ENCODE measurements at regions not wholly inside any gene's neighbourhood (a gene's known extent, or its start where the extent isn't known, plus 50 kb on each side); places are given as distances from the start of the nearest gene placed in this dataset.

DNA sequence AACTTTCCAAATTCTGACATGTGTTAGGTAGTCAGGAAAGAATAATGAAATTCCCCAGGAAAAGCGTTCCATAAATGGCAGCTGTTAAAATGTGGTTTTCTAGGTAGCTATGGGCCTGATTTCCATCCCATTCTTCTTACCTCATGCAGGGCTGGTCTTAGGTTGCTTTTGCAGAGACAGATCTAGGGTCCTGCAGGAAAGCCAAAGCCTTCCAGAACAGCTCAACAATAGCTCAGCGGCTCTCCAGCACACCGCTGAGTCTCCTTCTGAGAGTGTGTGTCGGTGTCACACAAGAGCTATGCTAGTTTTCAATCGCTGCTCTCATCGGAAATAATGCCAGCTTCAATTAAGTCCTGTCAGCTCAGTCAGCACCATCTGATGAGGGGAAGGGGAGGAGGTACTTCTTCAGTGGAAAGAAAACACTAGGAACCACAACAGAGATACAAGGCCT lies 106.7 kb downstream of the TMEM30B start:
- Mint-ChIP-seq H3K4me3 (no peak overlapping the region), H3K27me3 (peaks cover 8% of the 10 kb centered on the region), H3K36me3 (ENCODE audit: low read depth) (no peaks in the 10 kb centered on the region), H3K27ac (no peak overlapping the region), H3K4me1 (peaks cover 15% of the 10 kb centered on the region)
- ATAC-seq (no peak), DNase-seq (no peak)
- peaks cover 2% of the 10 kb centered on the region for H3K9me3 ChIP-seq (ENCODE audit: control insufficient read depth, low read length, poor library complexity, severe bottlenecking)

GRCh38 chr14:61171727-61172126 lies 109.4 kb downstream of the TMEM30B start:
- H3K4me3 Mint-ChIP-seq, result no peak overlapping the region
- no peak for DNase-seq
- H3K4me1 Mint-ChIP-seq, result peaks cover 2% of the 10 kb centered on the region
- no peaks in the 10 kb centered on the region for H3K36me3 Mint-ChIP-seq (ENCODE audit: low read depth)
- peaks cover 8% of the 10 kb centered on the region for H3K27me3 Mint-ChIP-seq
- peaks cover 2% of the 10 kb centered on the region for H3K9me3 ChIP-seq (ENCODE audit: control insufficient read depth, low read length, poor library complexity, severe bottlenecking)
- H3K27ac Mint-ChIP-seq, result no peak overlapping the region
- no peak for ATAC-seq

DNA sequence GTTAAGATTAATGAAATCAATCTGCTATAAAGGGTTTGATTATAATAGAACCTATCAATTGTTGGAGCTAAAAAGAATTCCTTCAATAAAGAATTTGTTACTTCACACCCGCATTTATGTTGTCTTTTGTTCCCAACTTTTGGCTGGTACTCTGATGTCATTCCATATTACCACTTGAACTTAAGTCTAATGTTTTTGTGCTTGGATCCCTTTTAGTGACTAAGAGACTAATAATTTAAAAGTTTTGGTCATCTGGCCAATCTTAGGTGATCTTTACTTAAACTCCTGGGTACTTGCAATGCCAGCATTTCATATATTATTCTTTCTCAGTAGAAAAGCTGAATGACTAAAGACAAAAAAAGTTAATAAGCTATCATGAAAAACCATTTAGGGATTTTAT lies 113.0 kb downstream of the TMEM30B start:
- Mint-ChIP-seq H3K4me1 (no peaks in the 10 kb centered on the region), H3K27me3 (peaks cover 4% of the 10 kb centered on the region), H3K27ac (no peak overlapping the region), H3K4me3 (no peak overlapping the region), H3K36me3 (ENCODE audit: low read depth) (peaks cover 3% of the 10 kb centered on the region)
- no peaks in the 10 kb centered on the region for H3K9me3 ChIP-seq (ENCODE audit: control insufficient read depth, low read length, poor library complexity, severe bottlenecking)
- no peak for DNase-seq
- no peak for ATAC-seq

- DNase-seq (no peak), ATAC-seq (no peak)
- H3K36me3 Mint-ChIP-seq (ENCODE audit: low read depth), result peaks cover 3% of the 10 kb centered on the region
- H3K27me3 Mint-ChIP-seq, result peaks cover 4% of the 10 kb centered on the region
- H3K4me3 Mint-ChIP-seq, result no peak overlapping the region
- H3K9me3 ChIP-seq (ENCODE audit: control insufficient read depth, low read length, poor library complexity, severe bottlenecking), result no peaks in the 10 kb centered on the region
- H3K27ac Mint-ChIP-seq, result no peak overlapping the region
- H3K4me1 Mint-ChIP-seq, result no peaks in the 10 kb centered on the region
Measured at GRCh38 chr14:61167642-61168041, 113.5 kb downstream of the TMEM30B start.

GRCh38 chr14:61160798-61161197 lies 120.3 kb downstream of the TMEM30B start:
- Mint-ChIP-seq H3K36me3 (ENCODE audit: low read depth) (peaks cover 5% of the 10 kb centered on the region), H3K27me3 (peaks cover 35% of the 10 kb centered on the region), H3K27ac (no peak overlapping the region), H3K4me1 (no peaks in the 10 kb centered on the region), H3K4me3 (no peak overlapping the region)
- DNase-seq (no peak), ATAC-seq (no peak)
- no peaks in the 10 kb centered on the region for H3K9me3 ChIP-seq (ENCODE audit: control insufficient read depth, low read length, poor library complexity, severe bottlenecking)

- Mint-ChIP-seq H3K36me3 (ENCODE audit: low read depth) (peaks cover 3% of the 10 kb centered on the region), H3K4me1 (no peaks in the 10 kb centered on the region), H3K27me3 (peaks cover 34% of the 10 kb centered on the region), H3K4me3 (no peak overlapping the region), H3K27ac (no peak overlapping the region)
- DNase-seq (no peak), ATAC-seq (no peak)
- H3K9me3 ChIP-seq (ENCODE audit: control insufficient read depth, low read length, poor library complexity, severe bottlenecking), result no peaks in the 10 kb centered on the region
Measured at GRCh38 chr14:61154641-61155040, 126.5 kb downstream of the TMEM30B start.

DNA sequence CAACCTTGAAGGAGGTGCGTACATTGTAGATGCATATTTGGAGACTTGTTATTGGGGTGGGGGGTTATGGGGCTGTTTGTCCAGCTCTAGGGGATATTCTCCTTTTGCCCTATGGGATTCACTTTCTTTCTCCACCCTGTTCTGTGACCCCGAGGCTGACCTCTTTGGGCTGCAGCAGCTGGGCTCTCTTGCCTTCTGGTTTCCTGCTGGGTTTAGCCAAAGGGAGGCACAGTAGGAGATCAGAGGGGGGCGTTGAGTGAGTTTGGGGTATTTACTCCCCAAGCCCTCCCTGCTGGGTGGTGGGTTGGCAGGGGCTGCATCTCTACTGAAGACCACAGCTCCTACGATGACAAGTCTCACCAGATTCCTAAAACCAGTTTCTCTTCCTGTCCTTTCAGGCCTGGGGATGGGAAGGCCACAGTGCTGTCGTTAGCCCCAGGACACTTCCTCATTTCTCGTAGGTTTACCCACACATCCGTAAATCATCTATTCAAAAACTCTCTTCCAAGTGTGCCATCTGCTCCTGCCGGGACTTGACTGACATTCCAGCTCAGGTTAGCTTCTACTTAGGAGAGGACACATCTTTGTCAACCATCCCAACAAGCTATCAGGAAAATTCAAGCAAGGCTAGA lies 127.1 kb downstream of the TMEM30B start:
- DNase-seq (no peak), ATAC-seq (no peak)
- Mint-ChIP-seq H3K4me1 (no peaks in the 10 kb centered on the region), H3K4me3 (no peak overlapping the region), H3K36me3 (ENCODE audit: low read depth) (peaks cover 3% of the 10 kb centered on the region), H3K27me3 (peaks cover 29% of the 10 kb centered on the region), H3K27ac (no peak overlapping the region)
- no peaks in the 10 kb centered on the region for H3K9me3 ChIP-seq (ENCODE audit: control insufficient read depth, low read length, poor library complexity, severe bottlenecking)

GRCh38 chr14:61153431-61153830 lies 127.7 kb downstream of the TMEM30B start:
- ATAC-seq, result no peak
- no peaks in the 10 kb centered on the region for H3K4me1 Mint-ChIP-seq

GRCh38 chr14:61152851-61153364 lies 128.2 kb downstream of the TMEM30B start:
- Mint-ChIP-seq H3K27ac (no peak overlapping the region), H3K4me1 (no peaks in the 10 kb centered on the region), H3K4me3 (no peak overlapping the region), H3K27me3 (peaks cover 29% of the 10 kb centered on the region), H3K36me3 (ENCODE audit: low read depth) (peaks cover 3% of the 10 kb centered on the region)
- H3K9me3 ChIP-seq (ENCODE audit: control insufficient read depth, low read length, poor library complexity, severe bottlenecking), result no peaks in the 10 kb centered on the region
- ATAC-seq (no peak), DNase-seq (no peak)

More at GRCh38 chr14:61153431-61153830, 127.7 kb downstream of the TMEM30B start:
- H3K27me3 Mint-ChIP-seq, result peaks cover 29% of the 10 kb centered on the region
- peaks cover 3% of the 10 kb centered on the region for H3K36me3 Mint-ChIP-seq (ENCODE audit: low read depth)
- no peak for DNase-seq
- H3K9me3 ChIP-seq (ENCODE audit: control insufficient read depth, low read length, poor library complexity, severe bottlenecking), result no peaks in the 10 kb centered on the region
- H3K4me3 Mint-ChIP-seq, result no peak overlapping the region
- no peak overlapping the region for H3K27ac Mint-ChIP-seq

GRCh38 chr14:61151251-61151650 lies 129.9 kb downstream of the TMEM30B start:
- ATAC-seq (no peak), DNase-seq (no peak)
- Mint-ChIP-seq H3K27ac (no peak overlapping the region), H3K4me3 (no peak overlapping the region), H3K36me3 (ENCODE audit: low read depth) (peaks cover 3% of the 10 kb centered on the region), H3K4me1 (no peaks in the 10 kb centered on the region), H3K27me3 (peaks cover 23% of the 10 kb centered on the region)
- no peaks in the 10 kb centered on the region for H3K9me3 ChIP-seq (ENCODE audit: control insufficient read depth, low read length, poor library complexity, severe bottlenecking)

- ATAC-seq, result no peak
- no peak overlapping the region for H3K4me3 Mint-ChIP-seq
Measured at GRCh38 chr14:61150851-61151250, 130.3 kb downstream of the TMEM30B start.

GRCh38 chr14:61149896-61150295 lies 131.2 kb downstream of the TMEM30B start:
- ATAC-seq, result no peak
- no peaks in the 10 kb centered on the region for H3K9me3 ChIP-seq (ENCODE audit: control insufficient read depth, low read length, poor library complexity, severe bottlenecking)
- no peak overlapping the region for H3K27ac Mint-ChIP-seq
- H3K4me1 Mint-ChIP-seq, result no peaks in the 10 kb centered on the region
- no peak overlapping the region for H3K4me3 Mint-ChIP-seq
- peaks cover 3% of the 10 kb centered on the region for H3K36me3 Mint-ChIP-seq (ENCODE audit: low read depth)
- H3K27me3 Mint-ChIP-seq, result peaks cover 18% of the 10 kb centered on the region
- no peak for DNase-seq

More at GRCh38 chr14:61150851-61151250, 130.3 kb downstream of the TMEM30B start:
- Mint-ChIP-seq H3K27me3 (peaks cover 23% of the 10 kb centered on the region), H3K4me1 (no peaks in the 10 kb centered on the region), H3K27ac (no peak overlapping the region), H3K36me3 (ENCODE audit: low read depth) (peaks cover 3% of the 10 kb centered on the region)
- no peaks in the 10 kb centered on the region for H3K9me3 ChIP-seq (ENCODE audit: control insufficient read depth, low read length, poor library complexity, severe bottlenecking)
- no peak for DNase-seq

DNA sequence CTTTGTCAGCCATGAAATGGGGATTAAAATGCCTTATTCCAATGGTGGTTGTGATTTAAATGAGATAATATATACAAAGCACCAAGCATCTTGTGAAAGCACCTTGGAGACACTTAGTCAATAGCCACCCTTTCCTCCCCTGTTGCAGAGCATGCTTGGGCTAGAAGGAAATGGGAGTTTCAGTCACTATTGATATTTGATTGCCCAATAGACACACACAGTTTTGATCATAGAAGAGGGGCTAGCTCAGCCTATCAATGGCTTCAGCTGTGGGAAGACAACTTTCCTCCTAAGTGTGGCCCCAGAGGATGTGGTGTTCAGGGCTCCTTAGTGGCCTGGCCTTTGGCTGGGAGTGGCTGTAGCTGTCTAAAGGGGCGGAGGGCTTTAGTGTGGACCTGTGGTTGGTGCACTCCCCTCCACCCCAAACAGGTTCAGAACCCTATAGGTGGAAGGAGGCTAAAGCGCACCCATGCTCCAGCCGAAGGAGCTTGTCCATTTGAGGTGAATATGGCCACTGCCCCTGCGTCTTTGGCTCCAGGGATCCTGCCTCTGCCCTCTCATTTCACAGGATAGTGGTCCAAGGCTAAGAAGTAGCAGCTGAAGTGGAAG lies 132.3 kb downstream of the TMEM30B start:
- H3K4me1 Mint-ChIP-seq, result no peaks in the 10 kb centered on the region
- DNase-seq, result no peak
- ATAC-seq, result no peak
- H3K4me3 Mint-ChIP-seq, result no peak overlapping the region
- no peak overlapping the region for H3K27ac Mint-ChIP-seq
- peaks cover 12% of the 10 kb centered on the region for H3K27me3 Mint-ChIP-seq
- H3K9me3 ChIP-seq (ENCODE audit: control insufficient read depth, low read length, poor library complexity, severe bottlenecking), result no peaks in the 10 kb centered on the region
- peaks cover 3% of the 10 kb centered on the region for H3K36me3 Mint-ChIP-seq (ENCODE audit: low read depth)
